CD14-positive monocyte (primary cell): ENCODE measurements at regions not wholly inside any gene's neighbourhood (a gene's known extent, or its start where the extent isn't known, plus 50 kb on each side); places are given as distances from the start of the nearest gene placed in this dataset.

Experiments
- DNase-seq, 3 donors: peaks; one replicate each; pipeline ENCODE4 v3.0.0-alpha.2; 2011 to 2022
- H2AFZ ChIP-seq: 2 replicates; pipeline ENCODE4 v1.6.0; 2012; ENCODE audit warnings: mild to moderate bottlenecking, low read depth, low read length, inconsistent platforms; ENCODE audit not compliant: insufficient read depth, poor library complexity, severe bottlenecking
- H3K27ac ChIP-seq, 2 donors: 1 replicate in 1 of 2; 2 replicates in 1 of 2; pipeline ENCODE4 v1.5.1; 2012 to 2013; ENCODE audit warnings: low read length in 2 of 2, control low read depth in 1 of 2, inconsistent platforms in 1 of 2, low read depth in 1 of 2, mild to moderate bottlenecking in 1 of 2
- H3K27me3 ChIP-seq, 2 donors: one replicate each; pipeline versions ENCODE4 v1.6.0 to v1.6.1; 2011 to 2013; ENCODE audit warnings: low read length in 2 of 2; ENCODE audit not compliant: control insufficient read depth in 2 of 2, insufficient read depth in 2 of 2
- H3K36me3 ChIP-seq, 2 donors: replicated peaks in 1 of 2; 1 replicate in 1 of 2; 2 replicates in 1 of 2; pipeline versions ENCODE4 v1.5.1 to v1.6.1; 2012 to 2013; ENCODE audit warnings: low read length in 2 of 2, control low read depth in 1 of 2, inconsistent platforms in 1 of 2, mild to moderate bottlenecking in 1 of 2; ENCODE audit not compliant: insufficient read depth in 2 of 2, control insufficient read depth in 1 of 2
- H3K4me1 ChIP-seq, 2 donors: 1 replicate in 1 of 2; 2 replicates in 1 of 2; pipeline versions ENCODE4 v1.5.1 to v1.6.1; 2012 to 2013; ENCODE audit warnings: low read length in 2 of 2, control low read depth in 1 of 2, inconsistent platforms in 1 of 2, mild to moderate bottlenecking in 1 of 2, moderate library complexity in 1 of 2; ENCODE audit not compliant: insufficient read depth in 2 of 2, control insufficient read depth in 1 of 2
- H3K4me2 ChIP-seq: replicated peaks from 2 replicates; pipeline ENCODE3; 2012; ENCODE audit warnings: low read length, moderate library complexity, mild to moderate bottlenecking; ENCODE audit not compliant: poor library complexity, severe bottlenecking; ENCODE audit errors: extremely low read depth
- H3K4me3 ChIP-seq, 3 experiments: fragments of 200-600 bp in 1 of 3; sonication (generic) in 1 of 3; replicated peaks in 1 of 3; 1 replicate in 2 of 3; 2 replicates in 1 of 3; pipeline ENCODE4 v1.5.1; 2011 to 2013; ENCODE audit warnings: low read length in 3 of 3, mild to moderate bottlenecking in 3 of 3, control low read depth in 2 of 3, low read depth in 2 of 3, inconsistent platforms in 1 of 3, moderate library complexity in 1 of 3
- H3K79me2 ChIP-seq: 2 replicates; pipeline ENCODE4 v1.6.0; 2012; ENCODE audit warnings: mild to moderate bottlenecking, control low read depth, inconsistent platforms, low read length, moderate library complexity; ENCODE audit not compliant: insufficient read depth
- H3K9ac ChIP-seq: 2 replicates; pipeline ENCODE4 v1.6.0; 2017; ENCODE audit warnings: low read length, mild to moderate bottlenecking; ENCODE audit not compliant: insufficient read depth, poor library complexity, severe bottlenecking
- H3K9me3 ChIP-seq, 2 donors: replicated peaks in 1 of 2; 1 replicate in 1 of 2; 2 replicates in 1 of 2; pipeline versions ENCODE4 v1.5.1 to v1.6.1; 2012 to 2013; ENCODE audit warnings: low read length in 2 of 2, control low read depth in 1 of 2; ENCODE audit not compliant: control insufficient read depth in 1 of 2, insufficient read depth in 1 of 2
- H4K20me1 ChIP-seq: 2 replicates; pipeline ENCODE4 v1.6.0; 2012; ENCODE audit warnings: mild to moderate bottlenecking, low read length, control low read depth, moderate library complexity; ENCODE audit not compliant: insufficient read depth
- H3K27ac Mint-ChIP-seq, 7 donors: one replicate each; pipeline ENCODE4 v1.8.0; 2020; ENCODE audit warnings: mild to moderate bottlenecking in 7 of 7, mixed read lengths in 7 of 7, moderate library complexity in 6 of 7, inconsistent platforms in 2 of 7
- H3K27me3 Mint-ChIP-seq, 3 donors: one replicate each; pipeline ENCODE4 v1.8.0; 2021 to 2022; ENCODE audit warnings: low read depth in 3 of 3, mild to moderate bottlenecking in 3 of 3, mixed read lengths in 3 of 3, moderate library complexity in 3 of 3, inconsistent platforms in 1 of 3
- H3K36me3 Mint-ChIP-seq, 2 donors: one replicate each; pipeline ENCODE4 v1.8.0; 2020; ENCODE audit warnings: mixed read lengths in 2 of 2, inconsistent platforms in 1 of 2, mild to moderate bottlenecking in 1 of 2
- H3K4me1 Mint-ChIP-seq: one replicate; pipeline ENCODE4 v1.8.0; 2020; ENCODE audit warnings: mild to moderate bottlenecking, mixed read lengths
- H3K4me3 Mint-ChIP-seq, 2 donors: one replicate each; pipeline ENCODE4 v1.8.0; 2020; ENCODE audit warnings: mild to moderate bottlenecking in 2 of 2, mixed read lengths in 2 of 2, moderate library complexity in 1 of 2
- H3K9me3 Mint-ChIP-seq, 7 donors: one replicate each; pipeline ENCODE4 v1.8.0; 2020 to 2022; ENCODE audit warnings: mixed read lengths in 7 of 7, mild to moderate bottlenecking in 6 of 7, moderate library complexity in 6 of 7, inconsistent platforms in 2 of 7
- CTCF ChIP-seq: fragments of 200-600 bp; IDR thresholded peaks from one replicate; pipeline ENCODE4 v1.8.0; 2022; ENCODE audit warnings: antibody characterized with exemption, mild to moderate bottlenecking
- WGBS: methylation state at CpG from one replicate; pipeline ENCODE4 v1.1.5; 2013; ENCODE audit warnings: missing lambda C conversion rate; ENCODE audit not compliant: insufficient coverage; 5-methylcytosine and 5-hydroxymethylcytosine counted together
- intact Hi-C, 2 donors: fragments of 100-400 bp; cut with micrococcal nuclease; formaldehyde crosslinking; loops; one replicate each; pipeline versions ENCODE4 v1.15.0 to v1.15.1; 2023

GRCh38 chr12:102652645-102653313 is 172.4 kb upstream of the IGF1 start:
- no peaks in the 10 kb centered on the region for H3K27me3 ChIP-seq
- intact Hi-C loops: no loop called here
- 100% methylated on average over 1 of the region's 4 CpGs for WGBS
- no peaks in the 10 kb centered on the region for H3K36me3 ChIP-seq
- no peaks in the 10 kb centered on the region for H3K4me1 ChIP-seq
- H3K9ac ChIP-seq: no peak overlapping the region
- no peaks in the 10 kb centered on the region for H3K79me2 ChIP-seq
- no peak overlapping the region for H3K27ac Mint-ChIP-seq
- TF ChIP-seq CTCF: no peak
- peaks cover 0 to 3% (median 0%) of the 10 kb centered on the region in 3 donors for H3K27me3 Mint-ChIP-seq
- no peaks in the 10 kb centered on the region for H3K4me1 Mint-ChIP-seq
- H3K4me2 ChIP-seq: no peak overlapping the region
- DNase-seq: no peak
- peaks cover 2 to 8% (median 5%) of the 10 kb centered on the region in 7 donors for H3K9me3 Mint-ChIP-seq
- no peak overlapping the region for H3K4me3 ChIP-seq
- H3K27ac ChIP-seq: no peak overlapping the region
- H2AFZ ChIP-seq: no peak overlapping the region
- H3K4me3 Mint-ChIP-seq: no peak overlapping the region
- peaks cover 8 to 13% of the 10 kb centered on the region in 2 donors for H3K9me3 ChIP-seq
- no peaks in the 10 kb centered on the region for H4K20me1 ChIP-seq
- H3K36me3 Mint-ChIP-seq: no peaks in the 10 kb centered on the region

GRCh38 chr12:102645968-102646367 is 165.6 kb upstream of the IGF1 start:
- Mint-ChIP-seq H3K27ac (no peak overlapping the region), H3K9me3 (peaks cover 0 to 6% (median 1%) of the 10 kb centered on the region in 7 donors), H3K4me3 (no peak overlapping the region), H3K4me1 (no peaks in the 10 kb centered on the region), H3K27me3 (peaks cover 0 to 4% (median 4%) of the 10 kb centered on the region in 3 donors), H3K36me3 (no peaks in the 10 kb centered on the region)
- WGBS: no CpG with 5 or more reads among the region's 1 CpG
- Histone ChIP-seq H3K27ac (no peak overlapping the region), H3K36me3 (no peaks in the 10 kb centered on the region), H3K9me3 (no peaks in the 10 kb centered on the region), H3K79me2 (no peaks in the 10 kb centered on the region), H3K4me2 (no peak overlapping the region), H2AFZ (no peak overlapping the region), H3K27me3 (no peaks in the 10 kb centered on the region), H4K20me1 (no peaks in the 10 kb centered on the region), H3K4me3 (no peak overlapping the region), H3K9ac (no peak overlapping the region), H3K4me1 (no peaks in the 10 kb centered on the region)
- TF ChIP-seq CTCF: no peak
- no peak for DNase-seq
- intact Hi-C loops: no loop called here
